Bronchial epithelial cell (primary cell): ENCODE measurements at regions not wholly inside any gene's neighbourhood (a gene's known extent, or its start where the extent isn't known, plus 50 kb on each side); places are given as distances from the start of the nearest gene placed in this dataset.

ENCODE experiments used
- DNase-seq: peaks from one replicate; pipeline ENCODE4 v3.0.0-alpha.2; 2010; ENCODE audit warnings: low read depth
- FAIRE-seq: peaks from 2 replicates; lab custom pipeline; 2011; peaks lifted over from hg19 to GRCh38; lab: Jason Lieb, UNC
- H3K27me3 ChIP-seq: 2 replicates; pipeline ENCODE4 v1.5.1; 2011; ENCODE audit warnings: low read length; ENCODE audit not compliant: control insufficient read depth, insufficient read depth
- H3K36me3 ChIP-seq: 2 replicates; pipeline ENCODE4 v1.5.1; 2011; ENCODE audit warnings: low read length; ENCODE audit not compliant: control insufficient read depth, insufficient read depth
- H3K4me3 ChIP-seq: 2 replicates; pipeline ENCODE4 v1.5.1; 2011; ENCODE audit warnings: mild to moderate bottlenecking, low read depth, low read length, control low read depth
- CTCF ChIP-seq: IDR thresholded peaks from 2 replicates; pipeline ENCODE4 v1.5.1; 2011; ENCODE audit warnings: mild to moderate bottlenecking, moderate library complexity, low read length, control low read depth, inconsistent platforms; ENCODE audit not compliant: insufficient read depth, severe bottlenecking

DNA sequence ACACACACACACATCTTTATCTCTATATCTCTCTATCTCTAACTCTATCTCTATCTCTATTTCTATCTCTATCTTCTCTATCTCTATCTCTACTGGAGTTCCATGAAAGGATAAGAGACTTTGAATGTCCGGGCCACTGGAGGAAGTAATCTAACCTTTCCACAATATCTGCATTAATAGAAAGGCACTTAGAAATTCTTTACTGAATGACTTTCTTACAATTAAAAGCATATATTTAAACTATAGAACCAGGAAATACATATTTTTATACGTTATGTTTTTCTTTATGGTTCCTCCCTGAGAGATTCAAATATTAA is 234.9 kb downstream of the TRIB2 start:
- TF ChIP-seq CTCF = no peak
- DNase-seq = no peak
- Histone ChIP-seq H3K27me3 (no peaks in the 10 kb centered on the region), H3K36me3 (no peaks in the 10 kb centered on the region), H3K4me3 (no peak overlapping the region)
- FAIRE-seq = no peak

DNA sequence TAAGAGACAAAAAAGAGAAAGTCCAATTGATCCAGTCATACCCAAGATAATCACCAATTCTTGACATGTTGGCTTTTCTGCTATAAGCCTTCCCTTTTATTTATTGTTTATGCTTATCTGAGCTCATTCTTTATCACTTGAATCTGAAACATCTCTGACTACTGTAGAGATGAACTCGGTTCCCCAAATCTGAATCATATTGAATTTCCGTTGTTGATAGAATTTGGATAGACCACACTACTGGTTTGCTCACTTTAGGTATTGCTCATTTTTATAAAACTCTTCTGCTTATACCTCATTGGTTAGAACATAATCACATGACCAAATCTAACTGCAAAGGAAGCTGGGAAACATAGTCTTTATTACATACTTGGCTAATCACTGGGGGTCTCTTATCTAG is 236.9 kb downstream of the TRIB2 start:
- no peak for TF ChIP-seq CTCF
- FAIRE-seq = no peak
- H3K36me3 ChIP-seq = no peaks in the 10 kb centered on the region

DNA sequence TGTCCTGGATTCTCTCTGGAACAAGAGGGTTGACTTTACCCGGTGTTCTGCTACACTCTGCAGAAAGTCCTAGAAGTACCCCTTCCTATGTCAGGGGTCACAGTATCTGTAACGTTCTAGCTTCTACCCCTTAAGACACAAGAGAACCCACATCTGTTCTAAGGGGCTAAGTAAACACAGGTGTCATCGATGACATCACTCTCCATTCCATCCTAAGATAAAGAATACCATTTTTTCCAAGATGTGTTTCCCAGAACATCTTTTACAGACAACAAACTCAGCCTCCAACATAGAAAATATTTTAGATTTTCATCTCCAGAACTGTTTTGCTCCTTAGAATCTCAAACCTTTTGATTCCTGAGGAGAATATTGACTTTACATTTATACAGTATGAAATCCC is 239.1 kb downstream of the TRIB2 start:
- no peaks in the 10 kb centered on the region for H3K27me3 ChIP-seq
- TF ChIP-seq CTCF = no peak
- no peak for DNase-seq

More for the DNA sequence above, 236.9 kb downstream of the TRIB2 start:
- Histone ChIP-seq H3K4me3 (no peak overlapping the region), H3K27me3 (no peaks in the 10 kb centered on the region)
- no peak for DNase-seq

GRCh38 chr2:12957251-12957650 is 240.5 kb downstream of the TRIB2 start:
- TF ChIP-seq CTCF = no peak
- H3K36me3 ChIP-seq = no peaks in the 10 kb centered on the region
- FAIRE-seq (no peak), DNase-seq (no peak)
- H3K4me3 ChIP-seq = no peak overlapping the region
- no peaks in the 10 kb centered on the region for H3K27me3 ChIP-seq

More for the DNA sequence above, 239.1 kb downstream of the TRIB2 start:
- no peak overlapping the region for H3K4me3 ChIP-seq
- H3K36me3 ChIP-seq = no peaks in the 10 kb centered on the region
- no peak for FAIRE-seq

DNA sequence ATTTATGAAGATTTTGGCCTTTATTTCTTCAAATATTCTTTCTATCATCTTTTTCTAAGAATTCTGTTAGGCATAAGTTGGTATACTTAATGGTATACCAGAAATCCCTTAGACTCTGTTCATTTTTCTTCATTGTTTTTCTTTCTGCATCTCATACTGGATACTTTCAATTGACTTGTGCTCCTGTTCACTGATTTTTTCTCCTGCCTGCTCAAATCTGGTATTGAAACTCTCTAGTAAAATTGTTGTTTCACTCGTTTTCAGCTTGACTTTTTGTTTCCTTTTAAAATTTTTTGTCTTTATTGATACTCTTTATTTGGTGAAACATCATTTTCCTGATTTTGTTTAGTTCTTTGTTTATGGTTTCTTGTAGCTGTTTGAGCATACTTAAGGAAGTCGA is 243.2 kb downstream of the TRIB2 start:
- FAIRE-seq = no peak
- TF ChIP-seq CTCF = no peak
- Histone ChIP-seq H3K4me3 (no peak overlapping the region), H3K27me3 (no peaks in the 10 kb centered on the region), H3K36me3 (no peaks in the 10 kb centered on the region)
- DNase-seq = no peak

- no peaks in the 10 kb centered on the region for H3K36me3 ChIP-seq
- FAIRE-seq (no peak), DNase-seq (no peak)
- no peaks in the 10 kb centered on the region for H3K27me3 ChIP-seq
- TF ChIP-seq CTCF = no peak
- no peak overlapping the region for H3K4me3 ChIP-seq
Measured at GRCh38 chr2:12960671-12961070, 243.9 kb downstream of the TRIB2 start.
